Suprapubic skin (tissue), 3 donors: ENCODE measurements at regions not wholly inside any gene's neighbourhood (a gene's known extent, or its start where the extent isn't known, plus 50 kb on each side); places are given as distances from the start of the nearest gene placed in this dataset.
"Not testable (repeated sequence)": the region's sequence is repeated elsewhere in the genome, so short reads cannot be mapped to it uniquely, and the experiment has no call there.

ENCODE experiments used
- POLR2A ChIP-seq, 2 donors: fragments of 450-650 bp; IDR thresholded peaks; one replicate each; pipeline ENCODE4 v1.6.1; 2017; ENCODE audit warnings: antibody characterized with exemption in 2 of 2, mild to moderate bottlenecking in 2 of 2, moderate library complexity in 2 of 2
- TF ChIP-seq, protein P1 (sequence below), 2 donors: fragments of 200-600 bp in 1 of 2; fragments of 450-650 bp in 1 of 2; sonication (generic) in 1 of 2; IDR thresholded peaks; one replicate each; pipeline ENCODE4 v1.5.1; 2016 to 2019; ENCODE audit warnings: antibody characterized with exemption in 2 of 2, mild to moderate bottlenecking in 1 of 2, moderate library complexity in 1 of 2

DNA sequence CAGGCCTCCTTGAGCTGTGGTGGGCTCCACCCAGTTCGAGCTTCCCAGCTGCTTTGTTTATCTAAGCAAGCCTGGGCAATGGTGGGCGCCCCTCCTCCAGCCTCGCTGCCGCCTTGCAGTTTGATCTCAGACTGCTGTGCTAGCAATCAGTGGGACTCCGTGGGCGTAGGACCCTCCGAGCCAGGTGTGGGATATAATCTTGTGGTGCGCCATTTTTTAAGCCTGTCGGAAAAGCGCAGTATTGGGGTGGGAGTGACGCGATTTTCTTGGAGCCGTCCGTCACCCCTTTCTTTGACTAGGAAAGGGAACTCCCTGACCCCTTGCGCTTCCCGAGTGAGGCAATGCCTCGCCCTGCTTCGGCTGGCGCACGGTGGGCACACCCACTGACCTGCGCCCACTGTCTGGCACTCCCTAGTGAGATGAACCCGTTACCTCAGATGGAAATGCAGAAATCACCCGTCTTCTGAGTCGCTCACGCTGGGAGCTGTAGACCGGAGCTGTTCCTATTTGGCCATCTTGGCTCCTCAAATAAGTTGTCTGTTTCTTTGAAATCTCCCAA, 291.3 kb upstream of the CTNNB1 start:
- not testable (repeated sequence) for TF ChIP-seq POLR2A (IDR thresholded peaks at IDR 0.05)
- TF ChIP-seq, protein P1, sequence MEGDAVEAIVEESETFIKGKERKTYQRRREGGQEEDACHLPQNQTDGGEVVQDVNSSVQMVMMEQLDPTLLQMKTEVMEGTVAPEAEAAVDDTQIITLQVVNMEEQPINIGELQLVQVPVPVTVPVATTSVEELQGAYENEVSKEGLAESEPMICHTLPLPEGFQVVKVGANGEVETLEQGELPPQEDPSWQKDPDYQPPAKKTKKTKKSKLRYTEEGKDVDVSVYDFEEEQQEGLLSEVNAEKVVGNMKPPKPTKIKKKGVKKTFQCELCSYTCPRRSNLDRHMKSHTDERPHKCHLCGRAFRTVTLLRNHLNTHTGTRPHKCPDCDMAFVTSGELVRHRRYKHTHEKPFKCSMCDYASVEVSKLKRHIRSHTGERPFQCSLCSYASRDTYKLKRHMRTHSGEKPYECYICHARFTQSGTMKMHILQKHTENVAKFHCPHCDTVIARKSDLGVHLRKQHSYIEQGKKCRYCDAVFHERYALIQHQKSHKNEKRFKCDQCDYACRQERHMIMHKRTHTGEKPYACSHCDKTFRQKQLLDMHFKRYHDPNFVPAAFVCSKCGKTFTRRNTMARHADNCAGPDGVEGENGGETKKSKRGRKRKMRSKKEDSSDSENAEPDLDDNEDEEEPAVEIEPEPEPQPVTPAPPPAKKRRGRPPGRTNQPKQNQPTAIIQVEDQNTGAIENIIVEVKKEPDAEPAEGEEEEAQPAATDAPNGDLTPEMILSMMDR (IDR thresholded peaks at IDR 0.05): not testable (repeated sequence)
